ENCODE measurements at regions not wholly inside any gene's neighbourhood (a gene's known extent, or its start where the extent isn't known, plus 50 kb on each side); places are given as distances from the start of the nearest gene placed in this dataset.

GRCh38 chr7:113793171-113793570 is 125.6 kb downstream of the PPP1R3A start:
- TF ChIP-seq, protein P1, sequence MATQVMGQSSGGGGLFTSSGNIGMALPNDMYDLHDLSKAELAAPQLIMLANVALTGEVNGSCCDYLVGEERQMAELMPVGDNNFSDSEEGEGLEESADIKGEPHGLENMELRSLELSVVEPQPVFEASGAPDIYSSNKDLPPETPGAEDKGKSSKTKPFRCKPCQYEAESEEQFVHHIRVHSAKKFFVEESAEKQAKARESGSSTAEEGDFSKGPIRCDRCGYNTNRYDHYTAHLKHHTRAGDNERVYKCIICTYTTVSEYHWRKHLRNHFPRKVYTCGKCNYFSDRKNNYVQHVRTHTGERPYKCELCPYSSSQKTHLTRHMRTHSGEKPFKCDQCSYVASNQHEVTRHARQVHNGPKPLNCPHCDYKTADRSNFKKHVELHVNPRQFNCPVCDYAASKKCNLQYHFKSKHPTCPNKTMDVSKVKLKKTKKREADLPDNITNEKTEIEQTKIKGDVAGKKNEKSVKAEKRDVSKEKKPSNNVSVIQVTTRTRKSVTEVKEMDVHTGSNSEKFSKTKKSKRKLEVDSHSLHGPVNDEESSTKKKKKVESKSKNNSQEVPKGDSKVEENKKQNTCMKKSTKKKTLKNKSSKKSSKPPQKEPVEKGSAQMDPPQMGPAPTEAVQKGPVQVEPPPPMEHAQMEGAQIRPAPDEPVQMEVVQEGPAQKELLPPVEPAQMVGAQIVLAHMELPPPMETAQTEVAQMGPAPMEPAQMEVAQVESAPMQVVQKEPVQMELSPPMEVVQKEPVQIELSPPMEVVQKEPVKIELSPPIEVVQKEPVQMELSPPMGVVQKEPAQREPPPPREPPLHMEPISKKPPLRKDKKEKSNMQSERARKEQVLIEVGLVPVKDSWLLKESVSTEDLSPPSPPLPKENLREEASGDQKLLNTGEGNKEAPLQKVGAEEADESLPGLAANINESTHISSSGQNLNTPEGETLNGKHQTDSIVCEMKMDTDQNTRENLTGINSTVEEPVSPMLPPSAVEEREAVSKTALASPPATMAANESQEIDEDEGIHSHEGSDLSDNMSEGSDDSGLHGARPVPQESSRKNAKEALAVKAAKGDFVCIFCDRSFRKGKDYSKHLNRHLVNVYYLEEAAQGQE (IDR thresholded peaks at IDR 0.05), result no peak
- TF ChIP-seq, protein P2, sequence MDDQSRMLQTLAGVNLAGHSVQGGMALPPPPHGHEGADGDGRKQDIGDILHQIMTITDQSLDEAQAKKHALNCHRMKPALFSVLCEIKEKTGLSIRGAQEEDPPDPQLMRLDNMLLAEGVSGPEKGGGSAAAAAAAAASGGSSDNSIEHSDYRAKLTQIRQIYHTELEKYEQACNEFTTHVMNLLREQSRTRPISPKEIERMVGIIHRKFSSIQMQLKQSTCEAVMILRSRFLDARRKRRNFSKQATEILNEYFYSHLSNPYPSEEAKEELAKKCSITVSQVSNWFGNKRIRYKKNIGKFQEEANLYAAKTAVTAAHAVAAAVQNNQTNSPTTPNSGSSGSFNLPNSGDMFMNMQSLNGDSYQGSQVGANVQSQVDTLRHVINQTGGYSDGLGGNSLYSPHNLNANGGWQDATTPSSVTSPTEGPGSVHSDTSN (IDR thresholded peaks at IDR 0.05), result no peak
- TF ChIP-seq, protein P3, sequence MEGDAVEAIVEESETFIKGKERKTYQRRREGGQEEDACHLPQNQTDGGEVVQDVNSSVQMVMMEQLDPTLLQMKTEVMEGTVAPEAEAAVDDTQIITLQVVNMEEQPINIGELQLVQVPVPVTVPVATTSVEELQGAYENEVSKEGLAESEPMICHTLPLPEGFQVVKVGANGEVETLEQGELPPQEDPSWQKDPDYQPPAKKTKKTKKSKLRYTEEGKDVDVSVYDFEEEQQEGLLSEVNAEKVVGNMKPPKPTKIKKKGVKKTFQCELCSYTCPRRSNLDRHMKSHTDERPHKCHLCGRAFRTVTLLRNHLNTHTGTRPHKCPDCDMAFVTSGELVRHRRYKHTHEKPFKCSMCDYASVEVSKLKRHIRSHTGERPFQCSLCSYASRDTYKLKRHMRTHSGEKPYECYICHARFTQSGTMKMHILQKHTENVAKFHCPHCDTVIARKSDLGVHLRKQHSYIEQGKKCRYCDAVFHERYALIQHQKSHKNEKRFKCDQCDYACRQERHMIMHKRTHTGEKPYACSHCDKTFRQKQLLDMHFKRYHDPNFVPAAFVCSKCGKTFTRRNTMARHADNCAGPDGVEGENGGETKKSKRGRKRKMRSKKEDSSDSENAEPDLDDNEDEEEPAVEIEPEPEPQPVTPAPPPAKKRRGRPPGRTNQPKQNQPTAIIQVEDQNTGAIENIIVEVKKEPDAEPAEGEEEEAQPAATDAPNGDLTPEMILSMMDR (IDR thresholded peaks at IDR 0.05), result no peak

All from A549 (cell line).